Panc1 (cell line): ENCODE measurements at regions not wholly inside any gene's neighbourhood (a gene's known extent, or its start where the extent isn't known, plus 50 kb on each side); places are given as distances from the start of the nearest gene placed in this dataset.

Experiments
- ATAC-seq: fragments of 200-7000 bp; cut with Tn5 transposase; 2 replicates; pipeline ENCODE4 v1.9.1; 2020; ENCODE audit warnings: mild to moderate bottlenecking, moderate library complexity
- BruUV-seq: library from RNA; stranded (reverse); fragments of 400-500 nt; replicated peaks from 2 replicates; lab custom pipeline; 2021; lab: Mats Ljungman, UMichigan
- CTCF ChIA-PET: fragments of 300-600 bp; sonication (Branson Sonifier 250); formaldehyde crosslinking; loops from one replicate; lab custom pipeline; 2022; ENCODE audit warnings: antibody characterized with exemption; lab: Charles Lee
- POLR2A ChIA-PET: fragments of 300-600 bp; sonication (Branson Sonifier 250); formaldehyde crosslinking; loops from one replicate; lab custom pipeline; 2022; ENCODE audit warnings: antibody characterized with exemption; lab: Charles Lee
- DNase-seq: peaks from one replicate; pipeline ENCODE4 v3.0.0-alpha.2; 2010; ENCODE audit warnings: low read depth, low spot score
- H3K27ac ChIP-seq: 2 replicates; pipeline ENCODE4 v1.5.1; 2011; ENCODE audit warnings: mild to moderate bottlenecking, low read length, inconsistent platforms
- H3K27me3 ChIP-seq: fragments of 200-500 bp; sonication (Bioruptor generic); 2 replicates; pipeline ENCODE4 v1.6.0; 2014; ENCODE audit warnings: low read length, inconsistent platforms; ENCODE audit not compliant: control insufficient read depth, insufficient read depth
- H3K36me3 ChIP-seq: fragments of 200-500 bp; sonication (Bioruptor generic); 2 replicates; pipeline ENCODE4 v1.5.1; 2014; ENCODE audit warnings: inconsistent platforms, mild to moderate bottlenecking, low read length, moderate library complexity; ENCODE audit not compliant: control insufficient read depth, insufficient read depth
- H3K4me1 ChIP-seq: 2 replicates; pipeline ENCODE4 v1.5.1; 2011; ENCODE audit warnings: inconsistent platforms, mild to moderate bottlenecking, low read length, moderate library complexity; ENCODE audit not compliant: control insufficient read depth, insufficient read depth
- H3K4me3 ChIP-seq, 2 experiments: 2 replicates each; pipeline ENCODE4 v1.5.1; 2011 to 2012; ENCODE audit warnings: low read depth in 2 of 2, low read length in 2 of 2, mild to moderate bottlenecking in 2 of 2, inconsistent platforms in 1 of 2, moderate library complexity in 1 of 2
- H3K9me3 ChIP-seq: fragments of 200-500 bp; sonication (Bioruptor generic); 2 replicates; pipeline ENCODE4 v1.5.1; 2014; ENCODE audit warnings: low read depth, mild to moderate bottlenecking, inconsistent platforms, low read length, moderate library complexity; ENCODE audit not compliant: control insufficient read depth, insufficient read depth
- CTCF ChIP-seq: fragments of 450-650 bp; IDR thresholded peaks from 2 replicates; pipeline ENCODE4 v1.5.1; 2017; ENCODE audit warnings: mild to moderate bottlenecking
- POLR2AphosphoS5 ChIP-seq: IDR thresholded peaks from 2 replicates; pipeline ENCODE4 v1.6.1; 2012; ENCODE audit warnings: mild to moderate bottlenecking, low read depth, low read length, moderate library complexity
- SIN3A ChIP-seq: IDR thresholded peaks from 2 replicates; pipeline ENCODE4 v1.6.1; 2012; ENCODE audit warnings: low read depth, mild to moderate bottlenecking, low read length, moderate library complexity, borderline replicate concordance; ENCODE audit not compliant: insufficient read depth
- TCF7L2 ChIP-seq: IDR thresholded peaks from 2 replicates; pipeline ENCODE4 v1.6.1; 2011; ENCODE audit warnings: mild to moderate bottlenecking, low read depth, low read length, inconsistent platforms
- in situ Hi-C: cut with HindIII; loops from 2 replicates; pipeline ENCODE4 v1.10.0; 2016; ENCODE audit warnings: low sequenced_read_pairs, low pct_unique_long_range_greater_than_20kb
- intact Hi-C: fragments of 100-400 bp; cut with micrococcal nuclease; formaldehyde crosslinking; loops from one replicate; pipeline ENCODE4 v1.10.0; 2022; ENCODE audit not compliant: unreplicated experiment
- TF ChIP-seq, protein P1 (sequence below), 2 experiments: IDR thresholded peaks; 2 replicates each; pipeline ENCODE4 v1.6.1; 2011 to 2012; ENCODE audit warnings: low read depth in 2 of 2, control low read depth in 1 of 2, low read length in 1 of 2, mild to moderate bottlenecking in 1 of 2, moderate library complexity in 1 of 2; ENCODE audit not compliant: insufficient read depth in 1 of 2

- H3K27me3 ChIP-seq, result no peaks in the 10 kb centered on the region
- no peaks in the 10 kb centered on the region for H3K36me3 ChIP-seq
- CTCF ChIA-PET, result no interaction called here
- in situ Hi-C loops, result no loop called here
- POLR2A ChIA-PET, result no interaction called here
- ATAC-seq (no peak), DNase-seq (no peak)
- no peak overlapping the region for H3K4me3 ChIP-seq
- BruUV-seq, result no TSS peak
- TF ChIP-seq SIN3A (no peak), TCF7L2 (no peak), CTCF (no peak), POLR2AphosphoS5 (no peak)
- TF ChIP-seq, protein P1, sequence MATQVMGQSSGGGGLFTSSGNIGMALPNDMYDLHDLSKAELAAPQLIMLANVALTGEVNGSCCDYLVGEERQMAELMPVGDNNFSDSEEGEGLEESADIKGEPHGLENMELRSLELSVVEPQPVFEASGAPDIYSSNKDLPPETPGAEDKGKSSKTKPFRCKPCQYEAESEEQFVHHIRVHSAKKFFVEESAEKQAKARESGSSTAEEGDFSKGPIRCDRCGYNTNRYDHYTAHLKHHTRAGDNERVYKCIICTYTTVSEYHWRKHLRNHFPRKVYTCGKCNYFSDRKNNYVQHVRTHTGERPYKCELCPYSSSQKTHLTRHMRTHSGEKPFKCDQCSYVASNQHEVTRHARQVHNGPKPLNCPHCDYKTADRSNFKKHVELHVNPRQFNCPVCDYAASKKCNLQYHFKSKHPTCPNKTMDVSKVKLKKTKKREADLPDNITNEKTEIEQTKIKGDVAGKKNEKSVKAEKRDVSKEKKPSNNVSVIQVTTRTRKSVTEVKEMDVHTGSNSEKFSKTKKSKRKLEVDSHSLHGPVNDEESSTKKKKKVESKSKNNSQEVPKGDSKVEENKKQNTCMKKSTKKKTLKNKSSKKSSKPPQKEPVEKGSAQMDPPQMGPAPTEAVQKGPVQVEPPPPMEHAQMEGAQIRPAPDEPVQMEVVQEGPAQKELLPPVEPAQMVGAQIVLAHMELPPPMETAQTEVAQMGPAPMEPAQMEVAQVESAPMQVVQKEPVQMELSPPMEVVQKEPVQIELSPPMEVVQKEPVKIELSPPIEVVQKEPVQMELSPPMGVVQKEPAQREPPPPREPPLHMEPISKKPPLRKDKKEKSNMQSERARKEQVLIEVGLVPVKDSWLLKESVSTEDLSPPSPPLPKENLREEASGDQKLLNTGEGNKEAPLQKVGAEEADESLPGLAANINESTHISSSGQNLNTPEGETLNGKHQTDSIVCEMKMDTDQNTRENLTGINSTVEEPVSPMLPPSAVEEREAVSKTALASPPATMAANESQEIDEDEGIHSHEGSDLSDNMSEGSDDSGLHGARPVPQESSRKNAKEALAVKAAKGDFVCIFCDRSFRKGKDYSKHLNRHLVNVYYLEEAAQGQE (IDR thresholded peaks at IDR 0.05; ENCODE audit: insufficient read depth in 1 of 2, low read depth in 2 of 2, low read length in 1 of 2), result no peak
- no peaks in the 10 kb centered on the region for H3K9me3 ChIP-seq
- H3K4me1 ChIP-seq, result no peaks in the 10 kb centered on the region
- H3K27ac ChIP-seq, result no peak overlapping the region
- intact Hi-C loops, result no loop called here
These were observed 683.3 kb upstream of the CADM2 start for GRCh38 chr3:84275532-84275931.

GRCh38 chr3:84277562-84278224, 681.1 kb upstream of the CADM2 start:
- BruUV-seq, result no TSS peak
- ChIA-PET POLR2A (no interaction called here), CTCF (no interaction called here)
- no peak overlapping the region for H3K4me3 ChIP-seq
- H3K36me3 ChIP-seq, result no peaks in the 10 kb centered on the region
- H3K27ac ChIP-seq, result no peak overlapping the region
- ATAC-seq (no peak), DNase-seq (no peak)
- H3K4me1 ChIP-seq, result no peaks in the 10 kb centered on the region
- in situ Hi-C loops (no loop called here), intact Hi-C loops (no loop called here)
- no peaks in the 10 kb centered on the region for H3K9me3 ChIP-seq
- TF ChIP-seq SIN3A, result no peak
- no peak for TF ChIP-seq POLR2AphosphoS5
- TF ChIP-seq, protein P1 (IDR thresholded peaks at IDR 0.05; ENCODE audit: insufficient read depth in 1 of 2, low read depth in 2 of 2, low read length in 1 of 2), result no peak
- no peak for TF ChIP-seq CTCF
- no peak for TF ChIP-seq TCF7L2
- H3K27me3 ChIP-seq, result no peaks in the 10 kb centered on the region
